ENCODE measurements at regions not wholly inside any gene's neighbourhood (a gene's known extent, or its start where the extent isn't known, plus 50 kb on each side); places are given as distances from the start of the nearest gene placed in this dataset.

GRCh38 chr3:26556637-26557036, 65.9 kb upstream of the LRRC3B start:
- intact Hi-C loops (cut with DNase I) = no loop called here
- ATAC-seq = no peak
- TF ChIP-seq POLR2A (IDR thresholded peaks at IDR 0.05) (no peak), CTCF (IDR thresholded peaks at IDR 0.05) (no peak)

GRCh38 chr3:26558257-26558656, 64.3 kb upstream of the LRRC3B start:
- ATAC-seq (no peak), DNase-seq (no peak)
- Histone ChIP-seq H3K4me3 (no peak overlapping the region), H3K9me3 (peaks cover 0 to 9% (median 0%) of the 10 kb centered on the region in 12 donors), H3K27ac (no peak overlapping the region), H3K36me3 (no peaks in the 10 kb centered on the region), H3K27me3 (no peaks in the 10 kb centered on the region), H3K4me1 (peaks cover 0 to 7% (median 0%) of the 10 kb centered on the region in 12 donors)
- 45 to 87% (median 71%) methylated on average over 1 of the region's 1 CpG for WGBS, 4 donors
- intact Hi-C loops (cut with DNase I) = no loop called here
- TF ChIP-seq CTCF (IDR thresholded peaks at IDR 0.05) (no peak), POLR2A (IDR thresholded peaks at IDR 0.05) (no peak)

More at GRCh38 chr3:26556637-26557036, 65.9 kb upstream of the LRRC3B start:
- Histone ChIP-seq H3K4me3 (no peak overlapping the region), H3K27ac (no peak overlapping the region), H3K27me3 (no peaks in the 10 kb centered on the region), H3K9me3 (peaks cover 0 to 9% (median 0%) of the 10 kb centered on the region in 12 donors), H3K4me1 (no peaks in the 10 kb centered on the region), H3K36me3 (no peaks in the 10 kb centered on the region)
- DNase-seq = no peak
- WGBS, 4 donors = 67 to 75% (median 71%) methylated on average over 6 of the region's 6 CpGs

DNA sequence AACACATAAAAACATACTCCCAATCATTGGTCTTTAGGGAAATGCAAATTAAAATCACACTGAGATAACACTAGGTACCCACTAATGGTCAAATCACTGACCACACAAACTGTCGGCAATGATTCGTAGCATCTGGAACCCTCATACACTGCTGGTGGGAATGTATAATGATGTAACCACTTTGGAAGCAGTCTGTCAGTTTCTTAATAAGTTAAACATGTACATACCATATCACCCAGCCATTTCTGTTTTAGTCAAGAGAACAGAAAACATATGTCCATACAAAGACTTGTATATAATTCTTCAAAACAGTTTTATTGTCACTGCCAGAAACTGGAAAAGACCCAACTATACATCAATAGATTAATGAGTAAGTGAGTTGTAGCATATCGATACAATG, 63.3 kb upstream of the LRRC3B start:
- WGBS, 4 donors = 63 to 77% (median 74%) methylated on average over 3 of the region's 3 CpGs

GRCh38 chr3:26560081-26560480, 62.5 kb upstream of the LRRC3B start:
- intact Hi-C loops (cut with DNase I) = no loop called here
- WGBS, 4 donors = 55 to 78% (median 70%) methylated on average over 1 of the region's 1 CpG
- DNase-seq = no peak
- TF ChIP-seq POLR2A (IDR thresholded peaks at IDR 0.05) (no peak), CTCF (IDR thresholded peaks at IDR 0.05) (no peak)
- Histone ChIP-seq H3K27me3 (no peaks in the 10 kb centered on the region), H3K36me3 (no peaks in the 10 kb centered on the region), H3K4me3 (no peak overlapping the region), H3K9me3 (no peaks in the 10 kb centered on the region), H3K4me1 (peaks cover 0 to 7% (median 0%) of the 10 kb centered on the region in 12 donors), H3K27ac (no peak overlapping the region)
- no peak for ATAC-seq

More for the DNA sequence above, 63.3 kb upstream of the LRRC3B start:
- ATAC-seq = no peak
- intact Hi-C loops (cut with DNase I) = no loop called here
- Histone ChIP-seq H3K4me3 (no peak overlapping the region), H3K27me3 (no peaks in the 10 kb centered on the region), H3K9me3 (peaks cover 0 to 3% (median 0%) of the 10 kb centered on the region in 12 donors), H3K27ac (no peak overlapping the region), H3K4me1 (peaks cover 0 to 7% (median 0%) of the 10 kb centered on the region in 12 donors), H3K36me3 (no peaks in the 10 kb centered on the region)
- TF ChIP-seq CTCF (IDR thresholded peaks at IDR 0.05) (no peak), POLR2A (IDR thresholded peaks at IDR 0.05) (no peak)
- DNase-seq = no peak
